ENCODE measurements at regions not wholly inside any gene's neighbourhood (a gene's known extent, or its start where the extent isn't known, plus 50 kb on each side); places are given as distances from the start of the nearest gene placed in this dataset.

GRCh38 chr2:155412598-155412997 lies 714.1 kb downstream of the KCNJ3 start:
- no peak overlapping the region for H3K4me3 ChIP-seq (ENCODE audit: low read length)
- TF ChIP-seq CTCF (IDR thresholded peaks at IDR 0.05; ENCODE audit: insufficient read depth, low read depth, low read length, missing control alignments): no peak
- DNase-seq (ENCODE audit: low read depth): no peak

GRCh38 chr2:155404433-155405002 lies 706.0 kb downstream of the KCNJ3 start:
- TF ChIP-seq CTCF (IDR thresholded peaks at IDR 0.05; ENCODE audit: insufficient read depth, low read depth, low read length, missing control alignments): no peak
- peak; percentile 1 for DNase-seq (ENCODE audit: low read depth)
- H3K4me3 ChIP-seq (ENCODE audit: low read length): no peak overlapping the region

- TF ChIP-seq CTCF (IDR thresholded peaks at IDR 0.05; ENCODE audit: insufficient read depth, low read depth, low read length, missing control alignments): no peak
- H3K4me3 ChIP-seq (ENCODE audit: low read length): no peak overlapping the region
- DNase-seq (ENCODE audit: low read depth): no peak
Observed at GRCh38 chr2:155393406-155393805, 694.9 kb downstream of the KCNJ3 start.

GRCh38 chr2:155391613-155392130 lies 693.2 kb downstream of the KCNJ3 start:
- DNase-seq (ENCODE audit: low read depth): no peak
- TF ChIP-seq CTCF (IDR thresholded peaks at IDR 0.05; ENCODE audit: insufficient read depth, low read depth, low read length, missing control alignments): no peak
- H3K4me3 ChIP-seq (ENCODE audit: low read length): no peak overlapping the region

- no peak overlapping the region for H3K4me3 ChIP-seq (ENCODE audit: low read length)
- no peak for TF ChIP-seq CTCF (IDR thresholded peaks at IDR 0.05; ENCODE audit: insufficient read depth, low read depth, low read length, missing control alignments)
- DNase-seq (ENCODE audit: low read depth): no peak
Observed at GRCh38 chr2:155389224-155389623, 690.7 kb downstream of the KCNJ3 start.

- no peak for TF ChIP-seq CTCF (IDR thresholded peaks at IDR 0.05; ENCODE audit: insufficient read depth, low read depth, low read length, missing control alignments)
- H3K4me3 ChIP-seq (ENCODE audit: low read length): no peak overlapping the region
- no peak for DNase-seq (ENCODE audit: low read depth)
Observed at GRCh38 chr2:155384555-155385123, 686.1 kb downstream of the KCNJ3 start.

GRCh38 chr2:155382776-155383175 lies 684.3 kb downstream of the KCNJ3 start:
- TF ChIP-seq CTCF (IDR thresholded peaks at IDR 0.05; ENCODE audit: insufficient read depth, low read depth, low read length, missing control alignments): no peak
- DNase-seq (ENCODE audit: low read depth): no peak
- no peak overlapping the region for H3K4me3 ChIP-seq (ENCODE audit: low read length)
